ENCODE measurements at regions not wholly inside any gene's neighbourhood (a gene's known extent, or its start where the extent isn't known, plus 50 kb on each side); places are given as distances from the start of the nearest gene placed in this dataset.

DNA sequence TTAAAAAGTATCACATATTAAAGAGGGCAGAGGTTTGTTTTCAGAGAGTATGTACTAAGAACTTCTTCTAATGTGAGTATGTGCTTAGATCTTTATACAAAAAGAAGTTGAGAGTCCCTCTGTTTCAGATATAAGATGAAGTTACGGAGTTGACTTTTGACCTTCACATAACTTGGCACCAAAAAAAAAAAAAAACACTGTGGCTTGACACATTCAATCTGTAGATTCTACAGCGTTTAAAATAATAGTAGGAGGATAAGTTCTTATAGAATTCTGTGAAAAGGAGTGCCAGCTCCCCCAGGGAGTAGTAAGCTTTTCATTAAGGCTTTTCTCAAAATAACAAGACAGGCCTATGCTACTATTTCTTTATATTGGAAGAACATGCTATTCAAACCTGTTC lies 105.4 kb upstream of the LRP1B start:
- DNase-seq (ENCODE audit: low spot score) = no peak

DNA sequence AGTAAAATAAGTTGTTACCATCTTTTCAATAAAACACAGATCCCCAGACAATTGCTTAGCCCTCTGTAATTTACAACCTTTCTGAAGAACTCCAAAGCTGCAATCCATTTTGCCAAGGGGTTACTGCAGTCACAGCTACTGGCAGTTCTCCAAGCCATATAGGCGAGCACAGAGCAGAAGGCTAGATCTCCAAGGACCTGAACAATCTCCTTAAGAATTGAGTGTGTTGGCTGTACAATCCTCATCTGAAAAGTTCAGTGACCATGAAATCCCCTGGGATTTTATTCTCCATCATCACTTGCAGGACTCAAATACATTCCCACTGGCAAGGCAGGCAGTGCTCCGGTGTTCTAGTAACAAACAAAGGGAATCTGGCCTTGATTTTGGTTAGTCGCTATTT lies 103.9 kb upstream of the LRP1B start:
- no peak for DNase-seq (ENCODE audit: low spot score)

DNA sequence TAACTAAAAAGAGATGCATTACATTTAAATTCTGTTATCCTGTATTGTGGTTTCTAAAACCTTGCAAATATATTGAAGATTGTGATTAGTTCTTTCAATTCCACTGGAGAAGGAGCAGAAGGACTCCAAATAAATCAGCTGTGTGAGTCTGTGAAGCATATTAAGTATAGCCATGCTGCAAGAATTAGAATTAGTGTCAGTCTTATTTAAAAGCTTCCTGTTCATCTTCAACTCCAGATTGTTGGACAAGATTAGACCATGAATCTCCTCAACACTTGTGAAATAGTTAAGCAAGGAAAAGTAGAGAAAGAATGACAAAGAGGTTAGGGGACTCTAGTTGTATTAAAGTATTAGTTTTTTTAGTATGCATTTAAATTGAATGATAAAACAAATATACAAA lies 92.5 kb upstream of the LRP1B start:
- no peak for DNase-seq (ENCODE audit: low spot score)

DNA sequence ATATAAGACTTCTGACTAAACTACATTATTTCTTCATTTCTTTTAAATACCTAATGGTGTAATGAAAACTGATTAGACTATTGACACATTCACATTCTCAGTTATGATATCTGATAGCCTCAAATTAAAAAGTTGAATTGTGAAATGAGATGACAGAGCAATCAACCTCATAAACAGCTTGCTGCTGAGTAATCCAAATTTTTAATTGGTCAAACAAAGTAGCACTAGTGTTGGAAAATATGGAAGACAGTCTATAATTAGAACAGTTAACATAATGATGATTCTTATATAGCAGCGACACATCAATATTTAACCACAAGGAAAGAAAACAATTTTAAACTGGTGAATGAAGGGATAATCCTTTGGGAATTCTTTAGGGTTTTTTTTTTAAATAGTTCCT lies 91.9 kb upstream of the LRP1B start:
- no peak for DNase-seq (ENCODE audit: low spot score)

DNA sequence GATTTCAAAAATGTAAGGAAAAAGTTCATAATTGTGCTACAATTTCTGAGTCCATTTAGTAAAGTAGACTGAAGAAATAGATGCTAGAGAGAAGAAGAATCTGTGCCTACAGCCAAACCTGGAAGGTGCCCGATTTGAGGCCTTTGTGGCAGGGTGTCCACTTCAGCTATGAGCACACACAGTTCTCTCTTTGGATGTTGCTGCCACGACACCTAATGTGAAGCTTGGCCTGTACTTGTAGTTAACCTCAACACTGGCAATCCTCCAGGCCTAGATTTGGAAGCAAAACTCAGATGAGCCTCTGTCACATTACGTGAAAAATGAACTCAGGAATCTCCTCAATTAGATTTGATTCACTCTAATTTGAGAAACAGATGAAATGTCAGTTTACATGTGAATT lies 90.1 kb upstream of the LRP1B start:
- no peak for DNase-seq (ENCODE audit: low spot score)

DNA sequence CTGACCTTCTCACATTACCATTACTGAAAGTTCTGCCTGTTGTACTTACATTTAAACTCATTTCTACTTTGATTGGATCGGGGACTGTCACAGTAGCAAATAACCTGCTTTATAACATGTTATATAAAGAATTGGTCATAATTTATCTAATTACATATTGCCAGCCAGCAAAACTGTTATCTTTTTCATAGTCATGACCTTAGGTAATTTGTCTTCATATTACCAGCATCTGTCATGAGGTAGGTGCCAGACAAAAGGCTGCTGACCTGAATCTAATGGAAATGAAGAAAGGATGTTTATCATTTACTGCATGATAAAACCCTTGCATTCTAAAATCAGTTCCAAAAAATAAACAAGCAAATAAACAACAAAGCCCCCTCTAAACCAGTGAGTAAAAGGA lies 89.4 kb upstream of the LRP1B start:
- DNase-seq (ENCODE audit: low spot score) = no peak

DNA sequence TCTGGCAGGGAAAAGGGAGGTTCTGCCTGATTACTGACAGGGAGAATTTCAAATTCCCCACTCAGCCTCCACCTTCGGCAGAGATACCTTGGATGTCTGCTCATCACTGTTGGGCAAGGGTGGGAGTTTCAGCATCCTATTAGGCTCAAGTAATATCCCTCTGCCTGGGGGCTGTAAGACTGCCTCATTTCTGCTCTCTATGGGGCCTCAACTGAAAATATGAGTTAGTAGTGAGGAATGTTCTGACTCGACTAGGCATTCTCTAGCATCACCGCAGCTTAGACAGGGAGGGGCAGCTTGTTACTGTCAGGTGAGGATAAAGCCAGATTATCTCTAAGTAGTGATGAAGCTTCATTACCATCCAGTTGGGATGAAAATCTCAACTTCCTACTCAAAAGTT lies 87.7 kb upstream of the LRP1B start:
- DNase-seq (ENCODE audit: low spot score) = no peak

DNA sequence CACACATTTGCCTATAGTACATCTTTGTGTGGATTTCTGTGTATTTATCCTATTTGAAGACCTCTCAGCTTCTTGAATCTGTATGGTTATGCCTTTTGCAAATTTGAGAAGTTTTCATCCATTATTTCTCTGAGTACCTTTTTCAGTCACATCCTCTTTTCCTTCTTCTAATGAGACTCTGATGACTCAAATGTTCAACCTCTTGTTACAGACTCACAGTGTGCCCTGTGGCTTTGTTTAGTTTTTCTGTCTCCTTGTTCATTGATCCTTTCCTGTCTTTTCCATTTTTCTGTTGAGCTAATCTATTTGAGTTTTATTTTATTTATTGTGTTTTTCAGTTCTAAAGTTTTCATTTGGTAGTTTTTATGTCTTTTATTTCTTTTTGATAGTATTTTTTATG lies 87.0 kb upstream of the LRP1B start:
- DNase-seq (ENCODE audit: low spot score) = no peak

DNA sequence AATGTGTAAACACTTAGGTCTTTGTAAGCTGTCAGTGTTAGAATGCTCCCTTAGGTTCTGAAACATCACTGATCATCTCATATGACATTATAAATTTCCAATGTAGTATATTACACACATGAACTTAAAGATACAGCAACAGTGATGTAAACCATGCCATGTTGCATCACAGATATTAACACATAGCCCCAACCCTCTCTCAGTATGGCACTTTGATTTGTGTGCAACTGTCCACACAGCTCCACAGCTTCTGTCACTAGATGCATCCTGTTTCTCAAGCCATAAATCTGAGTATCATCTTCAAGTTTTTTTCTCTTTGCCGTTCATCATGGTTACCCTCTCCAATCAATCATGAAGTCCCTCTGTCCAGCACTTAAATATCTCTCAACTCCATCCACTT lies 69.2 kb upstream of the LRP1B start:
- no peak for DNase-seq (ENCODE audit: low spot score)

DNA sequence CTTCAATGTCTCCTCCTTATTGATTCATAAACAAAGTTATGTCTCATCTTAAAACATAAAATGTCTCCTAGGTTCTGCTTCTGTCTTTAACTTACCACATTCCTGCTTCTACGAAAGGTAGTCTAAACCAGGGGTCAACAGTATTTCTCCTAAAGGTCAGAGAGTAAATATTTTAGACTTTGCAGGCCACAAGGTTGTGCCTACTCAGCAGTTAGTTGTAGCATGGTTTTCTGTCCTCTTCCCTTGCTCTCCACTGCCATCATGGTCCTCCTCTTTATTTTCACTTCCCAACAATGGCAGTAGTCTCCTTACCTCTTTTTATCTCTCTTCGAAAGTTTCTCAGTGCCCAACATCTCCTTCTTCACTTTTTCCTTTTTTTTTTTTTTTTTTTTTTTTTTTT lies 68.3 kb upstream of the LRP1B start:
- no peak for DNase-seq (ENCODE audit: low spot score)

DNA sequence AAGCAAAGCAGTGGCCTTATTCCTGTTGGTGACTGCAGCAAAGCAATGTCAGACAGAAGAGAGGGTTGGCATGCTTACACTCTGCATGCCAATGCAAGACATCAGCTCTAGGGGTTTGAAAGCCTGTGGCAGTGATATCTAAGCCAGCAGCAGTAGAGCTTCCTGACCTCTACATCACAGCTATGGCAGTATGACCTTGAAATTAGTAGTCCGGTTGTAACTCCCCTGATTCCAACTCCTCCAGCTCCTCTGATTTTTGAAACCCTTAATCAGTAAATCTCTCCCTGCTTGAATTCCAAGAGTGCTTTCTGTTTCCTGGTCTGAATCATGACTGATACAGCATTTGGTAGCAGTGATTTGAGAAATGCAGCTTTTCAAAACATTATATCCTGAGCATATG lies 60.0 kb upstream of the LRP1B start:
- DNase-seq (ENCODE audit: low spot score) = no peak

DNA sequence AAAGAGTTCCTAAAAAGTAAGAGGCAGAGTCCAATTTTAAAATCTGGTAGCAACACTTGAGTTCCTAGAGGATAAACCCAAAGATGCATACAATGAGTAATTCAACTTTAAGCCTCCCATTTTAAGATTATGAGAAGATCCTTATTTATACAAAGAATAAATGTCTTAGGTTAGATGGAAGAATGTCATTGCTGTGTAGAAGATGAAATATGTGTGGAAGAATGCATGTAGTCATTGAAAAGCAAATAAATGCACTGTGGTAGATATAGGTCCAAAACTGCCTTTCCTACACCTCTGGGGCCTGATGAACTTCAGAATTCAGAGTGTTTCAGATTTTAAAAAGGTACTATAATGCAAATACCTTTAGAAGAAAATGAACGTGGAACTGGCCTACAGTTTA lies 58.7 kb upstream of the LRP1B start:
- no peak for DNase-seq (ENCODE audit: low spot score)

DNA sequence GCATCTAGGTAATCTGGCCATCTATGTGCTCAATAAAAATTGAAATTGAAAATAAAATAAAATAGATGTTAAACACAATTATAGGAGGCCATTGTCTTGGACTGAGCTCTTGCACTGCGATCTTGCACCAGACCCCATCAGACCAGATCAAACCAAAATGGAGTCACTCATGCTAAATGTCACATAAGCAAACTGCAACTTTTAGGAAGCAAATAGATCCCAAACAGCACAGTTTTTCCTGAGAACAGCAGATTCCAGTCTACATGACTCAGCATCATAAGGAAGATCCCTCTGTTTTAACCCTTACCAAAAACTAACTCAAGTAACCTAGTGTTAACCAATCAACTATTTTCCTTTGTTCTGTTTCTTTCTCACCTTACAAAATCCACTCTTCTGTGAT lies 57.7 kb upstream of the LRP1B start:
- no peak for DNase-seq (ENCODE audit: low spot score)

DNA sequence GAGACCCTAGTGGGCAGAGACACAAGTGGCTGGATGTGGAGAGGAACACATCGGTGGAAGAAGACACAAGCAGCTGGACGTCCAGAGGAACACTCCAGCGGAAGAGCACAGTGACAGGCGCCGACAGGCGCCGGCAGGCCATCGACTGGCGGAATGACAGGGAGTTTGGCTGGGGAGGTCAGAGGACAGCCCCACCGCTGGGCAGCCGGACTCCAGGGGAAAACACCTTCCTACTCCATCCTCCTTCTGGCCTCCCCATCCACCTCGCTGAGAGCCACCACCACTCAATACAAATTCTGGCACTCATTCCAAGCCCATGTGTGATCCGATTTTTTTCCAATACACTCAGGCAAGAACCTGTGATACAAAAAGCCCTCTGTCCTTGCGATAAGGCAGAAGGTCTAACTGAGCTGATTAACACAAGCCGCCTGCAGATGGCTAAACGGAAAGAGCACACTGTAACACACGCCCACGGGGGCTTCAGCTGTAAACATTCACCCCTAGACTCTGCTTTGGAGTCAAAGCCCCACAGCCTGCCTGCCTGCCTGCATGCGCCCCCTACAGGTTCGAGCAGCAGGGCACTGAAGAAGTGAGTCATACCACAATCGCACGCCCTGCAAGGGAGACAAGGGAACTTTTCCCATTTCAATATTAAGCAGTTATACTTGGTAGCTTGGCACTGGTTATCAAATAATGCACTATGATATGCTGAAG lies 50.2 kb upstream of the LRP1B start:
- peak; percentile 51 for DNase-seq (ENCODE audit: low spot score)
